T-cell (primary cell): ENCODE measurements at regions not wholly inside any gene's neighbourhood (a gene's known extent, or its start where the extent isn't known, plus 50 kb on each side); places are given as distances from the start of the nearest gene placed in this dataset.

Experiments used
- ATAC-seq, 4 experiments: fragments of 200-7000 bp in 3 of 4; fragments of 150-1000 bp in 1 of 4; cut with Tn5 transposase; replicated peaks in 1 of 4; 1 replicate in 3 of 4; 2 replicates in 1 of 4; pipeline ENCODE4 v1.10.0; 2021; ENCODE audit warnings: moderate library complexity in 3 of 4, mild to moderate bottlenecking in 2 of 4, moderate number of reproducible peaks in 1 of 4
- CTCF ChIA-PET, 2 donors: fragments of 300-600 bp; sonication (Branson Sonifier 250); formaldehyde crosslinking; loops; one replicate each; lab custom pipeline; 2022; ENCODE audit warnings: antibody characterized with exemption in 2 of 2; lab: Charles Lee
- POLR2A ChIA-PET, 2 donors: fragments of 300-600 bp; sonication (Branson Sonifier 250); formaldehyde crosslinking; loops; one replicate each; lab custom pipeline; 2022; ENCODE audit warnings: antibody characterized with exemption in 2 of 2; lab: Charles Lee
- DNase-seq, 35 experiments: peaks; one replicate each; pipeline versions ENCODE4 v3.0.0 to v3.0.0-alpha.2; 2013 to 2023
- H3K27ac ChIP-seq: one replicate; pipeline ENCODE4 v1.5.1; 2013; ENCODE audit warnings: low read length
- H3K27me3 ChIP-seq, 2 experiments: replicated peaks in 1 of 2; 1 replicate in 1 of 2; 2 replicates in 1 of 2; pipeline versions ENCODE4 v1.6.1 to v1.7.0; 2013; ENCODE audit warnings: low read length in 1 of 2, mixed read lengths in 1 of 2; ENCODE audit not compliant: control insufficient read depth in 2 of 2, insufficient read depth in 2 of 2; ENCODE audit errors: extremely low read depth in 1 of 2
- H3K36me3 ChIP-seq, 2 donors: 1 replicate in 1 of 2; 2 replicates in 1 of 2; pipeline versions ENCODE4 v1.6.1 to v1.7.0; 2013; ENCODE audit warnings: low read length in 1 of 2; ENCODE audit not compliant: control insufficient read depth in 2 of 2, insufficient read depth in 1 of 2; ENCODE audit errors: extremely low read depth in 1 of 2
- H3K4me1 ChIP-seq, 2 experiments: 1 replicate in 1 of 2; 2 replicates in 1 of 2; pipeline versions ENCODE4 v1.6.1 to v1.7.0; 2013; ENCODE audit warnings: low read length in 2 of 2, mixed read lengths in 1 of 2; ENCODE audit not compliant: insufficient read depth in 2 of 2, control insufficient read depth in 1 of 2; ENCODE audit errors: extremely low read depth in 1 of 2
- H3K4me3 ChIP-seq, 2 donors: 1 replicate in 1 of 2; 2 replicates in 1 of 2; pipeline versions ENCODE4 v1.5.1 to v1.7.0; 2013; ENCODE audit warnings: mild to moderate bottlenecking in 2 of 2, low read length in 1 of 2, moderate library complexity in 1 of 2; ENCODE audit not compliant: control insufficient read depth in 1 of 2; ENCODE audit errors: extremely low read depth in 1 of 2
- H3K9me3 ChIP-seq: 2 replicates; pipeline ENCODE4 v1.7.0; 2013
- H3K27ac Mint-ChIP-seq, 2 donors: one replicate each; pipeline ENCODE4 v1.8.0; 2020 to 2021; ENCODE audit warnings: mild to moderate bottlenecking in 2 of 2, mixed read lengths in 2 of 2
- H3K27me3 Mint-ChIP-seq, 2 donors: one replicate each; pipeline ENCODE4 v1.8.0; 2021 to 2022; ENCODE audit warnings: mixed read lengths in 2 of 2
- H3K36me3 Mint-ChIP-seq: one replicate; pipeline ENCODE4 v1.8.0; 2021; ENCODE audit warnings: mixed read lengths
- H3K4me1 Mint-ChIP-seq, 3 donors: one replicate each; pipeline ENCODE4 v1.8.0; 2020 to 2022; ENCODE audit warnings: mixed read lengths in 3 of 3, mild to moderate bottlenecking in 1 of 3
- H3K4me3 Mint-ChIP-seq, 3 donors: one replicate each; pipeline ENCODE4 v1.8.0; 2020 to 2022; ENCODE audit warnings: mild to moderate bottlenecking in 3 of 3, mixed read lengths in 3 of 3, moderate library complexity in 3 of 3
- H3K9me3 Mint-ChIP-seq, 3 donors: one replicate each; pipeline ENCODE4 v1.8.0; 2020 to 2022; ENCODE audit warnings: mixed read lengths in 3 of 3
- WGBS: methylation state at CpG from one replicate; pipeline ENCODE4 v1.1.5; 2013; ENCODE audit warnings: missing lambda C conversion rate; ENCODE audit not compliant: insufficient coverage; 5-methylcytosine and 5-hydroxymethylcytosine counted together

DNA sequence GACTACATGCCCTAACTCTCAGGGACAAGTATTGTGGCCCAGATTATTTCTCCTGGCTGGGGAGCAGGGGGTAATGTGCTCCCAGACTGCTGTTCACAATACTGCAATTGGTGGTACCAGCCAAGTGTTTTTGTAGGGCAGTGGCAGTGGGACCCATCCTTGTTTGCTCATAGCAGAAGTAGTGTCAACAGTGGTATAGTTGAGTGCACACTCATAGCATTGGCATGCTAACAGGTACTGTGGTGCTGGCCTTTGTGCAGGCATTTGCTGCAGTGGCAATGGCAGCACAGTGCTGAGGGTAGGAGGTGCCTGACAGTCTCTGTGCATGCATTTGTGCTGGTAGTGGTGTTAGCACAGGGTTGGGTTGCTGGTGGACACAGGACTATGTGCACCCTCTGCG, 995.0 kb downstream of the SH3BGRL start:
- no peaks in the 10 kb centered on the region for H3K36me3 ChIP-seq
- Mint-ChIP-seq H3K4me1 (no peaks in the 10 kb centered on the region), H3K4me3 (no peak overlapping the region), H3K27me3 (peaks cover 0 to 12% of the 10 kb centered on the region in 2 donors), H3K36me3 (no peaks in the 10 kb centered on the region), H3K9me3 (peaks cover 0 to 5% (median 4%) of the 10 kb centered on the region in 3 donors), H3K27ac (no peak overlapping the region)
- POLR2A ChIA-PET: no interaction called here
- DNase-seq: no peak
- no CpG with 5 or more reads among the region's 1 CpG for WGBS
- H3K4me1 ChIP-seq: no peaks in the 10 kb centered on the region
- no peaks in the 10 kb centered on the region for H3K9me3 ChIP-seq
- H3K27ac ChIP-seq: no peak overlapping the region
- H3K27me3 ChIP-seq: no peaks in the 10 kb centered on the region
- no peak for ATAC-seq
- CTCF ChIA-PET: interaction anchor here in 1 of 2 donors (0.5 kb wide), 1 partner anchor 56 kb away, joined by 5 read pairs; no protein-coding TSS in a partner anchor
- no peak overlapping the region for H3K4me3 ChIP-seq

GRCh38 chrX:82208975-82209374, 1007.1 kb downstream of the SH3BGRL start:
- H3K4me3 ChIP-seq: no peak overlapping the region
- no peak for DNase-seq
- H3K4me1 ChIP-seq: no peaks in the 10 kb centered on the region
- H3K9me3 ChIP-seq: no peaks in the 10 kb centered on the region
- no peak overlapping the region for H3K4me3 Mint-ChIP-seq
- no peak for ATAC-seq
- peaks cover 0 to 7% of the 10 kb centered on the region in 2 donors for H3K27me3 Mint-ChIP-seq
- no peak overlapping the region for H3K27ac Mint-ChIP-seq
- no peaks in the 10 kb centered on the region for H3K36me3 Mint-ChIP-seq
- CTCF ChIA-PET: no interaction called here
- H3K9me3 Mint-ChIP-seq: no peaks in the 10 kb centered on the region
- no peaks in the 10 kb centered on the region for H3K4me1 Mint-ChIP-seq
- no peaks in the 10 kb centered on the region for H3K27me3 ChIP-seq
- no CpG with 5 or more reads among the region's 3 CpGs for WGBS
- H3K36me3 ChIP-seq: no peaks in the 10 kb centered on the region
- POLR2A ChIA-PET: no interaction called here
- no peak overlapping the region for H3K27ac ChIP-seq

- H3K9me3 Mint-ChIP-seq: peaks cover 0 to 8% (median 0%) of the 10 kb centered on the region in 3 donors
- DNase-seq: peak in 1 of 35 experiments; percentile 32
- no CpG with 5 or more reads among the region's 2 CpGs for WGBS
- H3K27me3 Mint-ChIP-seq: no peaks in the 10 kb centered on the region
- no peak overlapping the region for H3K27ac ChIP-seq
- peaks cover 0 to 5% (median 2%) of the 10 kb centered on the region in 3 donors for H3K4me1 Mint-ChIP-seq
- H3K27ac Mint-ChIP-seq: no peak overlapping the region
- H3K27me3 ChIP-seq: no peaks in the 10 kb centered on the region
- no peaks in the 10 kb centered on the region for H3K36me3 ChIP-seq
- H3K4me3 ChIP-seq: no peak overlapping the region
- no peaks in the 10 kb centered on the region for H3K9me3 ChIP-seq
- CTCF ChIA-PET: interaction anchor here (0.7 to 0.9 kb wide), 3 partner anchors 16 to 1633 kb away, joined by 3 to 4 read pairs (median 3); no protein-coding TSS in a partner anchor
- H3K36me3 Mint-ChIP-seq: no peaks in the 10 kb centered on the region
- POLR2A ChIA-PET: no interaction called here
- no peaks in the 10 kb centered on the region for H3K4me1 ChIP-seq
- no peak overlapping the region for H3K4me3 Mint-ChIP-seq
- peak in 2 of 4 experiments; percentile 40 to 52 for ATAC-seq
These were observed 1016.5 kb downstream of the SH3BGRL start for GRCh38 chrX:82218361-82218760.

GRCh38 chrX:82219129-82219528, 1017.2 kb downstream of the SH3BGRL start:
- Mint-ChIP-seq H3K9me3 (peaks cover 0 to 8% (median 0%) of the 10 kb centered on the region in 3 donors), H3K36me3 (no peaks in the 10 kb centered on the region), H3K27ac (no peak overlapping the region), H3K27me3 (no peaks in the 10 kb centered on the region), H3K4me3 (no peak overlapping the region), H3K4me1 (peaks cover 0 to 5% (median 2%) of the 10 kb centered on the region in 3 donors)
- ATAC-seq: no peak
- Histone ChIP-seq H3K4me3 (no peak overlapping the region), H3K4me1 (no peaks in the 10 kb centered on the region), H3K9me3 (no peaks in the 10 kb centered on the region), H3K36me3 (no peaks in the 10 kb centered on the region), H3K27me3 (no peaks in the 10 kb centered on the region), H3K27ac (no peak overlapping the region)
- no peak for DNase-seq
- POLR2A ChIA-PET: no interaction called here
- CTCF ChIA-PET: interaction anchor here in 1 of 2 donors (0.6 kb wide), 2 partner anchors 19 to 145 kb away, joined by 3 to 4 read pairs; no protein-coding TSS in a partner anchor

DNA sequence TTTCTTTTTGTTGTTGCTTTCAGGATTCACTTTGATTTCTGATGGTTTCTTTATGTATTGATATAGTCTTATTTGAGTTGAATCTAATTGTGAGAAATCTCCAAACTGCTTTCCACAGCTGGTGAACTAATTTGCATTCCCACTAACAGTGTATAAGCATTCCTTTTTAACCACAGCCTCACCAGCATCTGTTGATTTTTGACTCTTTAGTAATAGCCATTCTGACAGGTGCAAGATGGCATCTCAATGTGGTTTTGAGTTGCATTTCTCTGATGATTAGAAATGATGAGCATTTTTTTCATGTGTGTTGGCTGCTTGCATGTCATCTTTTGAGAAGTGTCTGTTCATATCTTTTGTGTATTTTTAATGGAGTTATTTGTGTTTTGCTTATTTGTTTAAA, 1023.1 kb downstream of the SH3BGRL start:
- DNase-seq: no peak
- Histone ChIP-seq H3K4me1 (no peaks in the 10 kb centered on the region), H3K27me3 (no peaks in the 10 kb centered on the region), H3K4me3 (no peak overlapping the region), H3K9me3 (no peaks in the 10 kb centered on the region), H3K27ac (no peak overlapping the region), H3K36me3 (no peaks in the 10 kb centered on the region)
- Mint-ChIP-seq H3K4me3 (no peak overlapping the region), H3K4me1 (no peaks in the 10 kb centered on the region), H3K27ac (no peak overlapping the region), H3K9me3 (peaks cover 0 to 5% (median 0%) of the 10 kb centered on the region in 3 donors), H3K36me3 (no peaks in the 10 kb centered on the region), H3K27me3 (peaks cover 0 to 3% of the 10 kb centered on the region in 2 donors)
- ATAC-seq: no peak
- ChIA-PET POLR2A (no interaction called here), CTCF (no interaction called here)

DNA sequence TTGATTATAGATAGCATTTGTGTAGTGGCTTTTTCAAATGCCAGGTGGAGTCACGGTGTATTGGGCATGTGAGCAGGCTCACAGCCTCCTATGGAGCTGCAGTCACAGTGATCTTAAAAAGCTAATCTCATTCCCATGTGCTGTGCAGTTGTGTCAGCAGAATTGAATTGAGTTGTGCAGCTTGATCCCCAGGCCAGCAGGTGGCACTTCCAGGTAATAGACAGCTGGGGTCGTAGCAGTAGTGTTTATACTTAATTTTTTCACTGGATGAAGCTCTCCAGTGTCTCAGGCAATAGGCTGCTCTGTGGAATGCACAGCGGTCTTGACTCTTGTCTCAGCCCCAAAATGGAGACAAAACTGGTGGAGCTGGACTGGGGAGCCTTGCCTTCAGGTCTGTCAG, 1028.1 kb downstream of the SH3BGRL start:
- Histone ChIP-seq H3K27me3 (no peaks in the 10 kb centered on the region), H3K4me3 (no peak overlapping the region), H3K36me3 (no peaks in the 10 kb centered on the region), H3K4me1 (no peaks in the 10 kb centered on the region), H3K27ac (no peak overlapping the region), H3K9me3 (no peaks in the 10 kb centered on the region)
- no peaks in the 10 kb centered on the region for H3K4me1 Mint-ChIP-seq
- CTCF ChIA-PET: no interaction called here
- POLR2A ChIA-PET: no interaction called here
- DNase-seq: no peak
- WGBS: 71% methylated on average over 1 of the region's 3 CpGs
- H3K9me3 Mint-ChIP-seq: peaks cover 0 to 4% (median 0%) of the 10 kb centered on the region in 3 donors
- H3K27ac Mint-ChIP-seq: no peak overlapping the region
- ATAC-seq: no peak
- H3K4me3 Mint-ChIP-seq: no peak overlapping the region
- H3K27me3 Mint-ChIP-seq: peaks cover 0 to 3% of the 10 kb centered on the region in 2 donors
- no peaks in the 10 kb centered on the region for H3K36me3 Mint-ChIP-seq

DNA sequence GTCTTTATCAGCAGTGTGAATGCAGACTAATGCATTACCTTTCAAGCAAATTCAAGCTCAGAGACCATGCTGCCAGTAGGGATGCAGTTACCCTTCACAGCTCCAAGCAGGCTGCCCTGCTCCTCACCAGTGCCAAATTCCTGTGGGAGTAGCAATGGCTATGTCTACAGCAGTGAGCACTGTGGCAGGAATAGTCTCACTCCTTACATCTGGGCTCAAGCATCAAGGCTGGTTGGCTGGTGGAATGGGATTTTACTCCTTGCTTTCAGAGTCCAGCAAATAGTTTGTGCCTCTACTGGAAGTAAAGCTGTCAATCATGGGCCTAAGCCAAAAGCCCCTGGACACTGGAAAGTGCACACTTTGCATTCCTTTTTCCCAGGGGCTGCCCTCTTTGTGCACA, 1030.8 kb downstream of the SH3BGRL start:
- no peaks in the 10 kb centered on the region for H3K36me3 Mint-ChIP-seq

More for the DNA sequence above, 1030.8 kb downstream of the SH3BGRL start:
- ChIA-PET POLR2A (no interaction called here), CTCF (interaction anchor here in 1 of 2 donors (0.6 kb wide), 1 partner anchor 560 kb away, joined by 3 read pairs; no protein-coding TSS in a partner anchor)
- Histone ChIP-seq H3K27me3 (no peaks in the 10 kb centered on the region), H3K4me1 (no peaks in the 10 kb centered on the region), H3K4me3 (no peak overlapping the region), H3K36me3 (no peaks in the 10 kb centered on the region), H3K27ac (no peak overlapping the region), H3K9me3 (no peaks in the 10 kb centered on the region)
- no peak overlapping the region for H3K4me3 Mint-ChIP-seq
- DNase-seq (no peak), ATAC-seq (no peak)
- peaks cover 0 to 3% of the 10 kb centered on the region in 2 donors for H3K27me3 Mint-ChIP-seq
- peaks cover 15 to 17% (median 16%) of the 10 kb centered on the region in 3 donors for H3K9me3 Mint-ChIP-seq
- H3K27ac Mint-ChIP-seq: no peak overlapping the region
- no peaks in the 10 kb centered on the region for H3K4me1 Mint-ChIP-seq
